Astrocyte (in vitro differentiated cells and primary cell): ENCODE measurements at regions not wholly inside any gene's neighbourhood (a gene's known extent, or its start where the extent isn't known, plus 50 kb on each side); places are given as distances from the start of the nearest gene placed in this dataset.

Experiments used
- DNase-seq: peaks from one replicate; pipeline ENCODE4 v3.0.0-alpha.2; 2010; ENCODE audit warnings: low read depth
- FAIRE-seq: peaks from 2 replicates; lab custom pipeline; 2011; peaks lifted over from hg19 to GRCh38; lab: Jason Lieb, UNC
- H2AFZ ChIP-seq: 2 replicates; pipeline ENCODE4 v1.6.0; 2012; ENCODE audit warnings: low read depth, low read length, inconsistent platforms
- H3K27ac ChIP-seq: 2 replicates; pipeline ENCODE4 v1.5.1; 2011; ENCODE audit warnings: low read depth, low read length, inconsistent platforms
- H3K27me3 ChIP-seq: 2 replicates; pipeline ENCODE4 v1.6.0; 2011; ENCODE audit warnings: low read length, inconsistent platforms; ENCODE audit not compliant: insufficient read depth
- H3K36me3 ChIP-seq: 2 replicates; pipeline ENCODE4 v1.5.1; 2011; ENCODE audit warnings: low read length, inconsistent platforms; ENCODE audit not compliant: insufficient read depth
- H3K4me1 ChIP-seq: 2 replicates; pipeline ENCODE4 v1.5.1; 2011; ENCODE audit warnings: low read length, inconsistent platforms; ENCODE audit not compliant: insufficient read depth
- H3K4me2 ChIP-seq: 2 replicates; pipeline ENCODE4 v1.6.0; 2012; ENCODE audit warnings: low read length, inconsistent platforms
- H3K4me3 ChIP-seq: 2 replicates; pipeline ENCODE4 v1.5.1; 2011; ENCODE audit warnings: low read depth, mild to moderate bottlenecking, low read length, inconsistent platforms; ENCODE audit not compliant: insufficient read depth
- H3K79me2 ChIP-seq: 2 replicates; pipeline ENCODE4 v1.6.0; 2012; ENCODE audit warnings: mild to moderate bottlenecking, low read length, inconsistent platforms; ENCODE audit not compliant: insufficient read depth
- H3K9ac ChIP-seq: 2 replicates; pipeline ENCODE4 v1.6.0; 2012; ENCODE audit warnings: mild to moderate bottlenecking, low read length, inconsistent platforms
- H3K9me3 ChIP-seq: 2 replicates; pipeline ENCODE4 v1.5.1; 2012; ENCODE audit warnings: low read depth, mild to moderate bottlenecking, low read length, inconsistent platforms; ENCODE audit not compliant: insufficient read depth
- H4K20me1 ChIP-seq: 2 replicates; pipeline ENCODE4 v1.6.0; 2012; ENCODE audit warnings: low read length, inconsistent platforms; ENCODE audit not compliant: insufficient read depth
- H3K27ac Mint-ChIP-seq: one replicate; pipeline ENCODE4 v1.8.0; 2021; ENCODE audit warnings: mild to moderate bottlenecking, mixed read lengths; ENCODE audit not compliant: unreplicated experiment
- H3K27me3 Mint-ChIP-seq: one replicate; pipeline ENCODE4 v1.8.0; 2021; ENCODE audit warnings: low read depth, mixed read lengths; ENCODE audit not compliant: unreplicated experiment
- H3K36me3 Mint-ChIP-seq: one replicate; pipeline ENCODE4 v1.8.0; 2021; ENCODE audit warnings: low read depth, mixed read lengths; ENCODE audit not compliant: unreplicated experiment
- H3K4me1 Mint-ChIP-seq: one replicate; pipeline ENCODE4 v1.8.0; 2021; ENCODE audit warnings: low read depth, mixed read lengths; ENCODE audit not compliant: unreplicated experiment
- H3K4me3 Mint-ChIP-seq: one replicate; pipeline ENCODE4 v1.8.0; 2021; ENCODE audit warnings: mild to moderate bottlenecking, moderate library complexity, mixed read lengths; ENCODE audit not compliant: unreplicated experiment
- H3K9me3 Mint-ChIP-seq: one replicate; pipeline ENCODE4 v1.8.0; 2021; ENCODE audit warnings: mild to moderate bottlenecking, mixed read lengths; ENCODE audit not compliant: unreplicated experiment
- EZH2 ChIP-seq: IDR thresholded peaks from 2 replicates; pipeline ENCODE4 v1.6.1; 2012; ENCODE audit warnings: mild to moderate bottlenecking, low read length, inconsistent platforms; ENCODE audit not compliant: insufficient read depth
- TF ChIP-seq, protein P1 (sequence below): IDR thresholded peaks from 2 replicates; pipeline ENCODE4 v1.5.1; 2011; ENCODE audit warnings: low read depth, mild to moderate bottlenecking, inconsistent platforms, low read length, moderate library complexity; ENCODE audit not compliant: insufficient read depth

DNA sequence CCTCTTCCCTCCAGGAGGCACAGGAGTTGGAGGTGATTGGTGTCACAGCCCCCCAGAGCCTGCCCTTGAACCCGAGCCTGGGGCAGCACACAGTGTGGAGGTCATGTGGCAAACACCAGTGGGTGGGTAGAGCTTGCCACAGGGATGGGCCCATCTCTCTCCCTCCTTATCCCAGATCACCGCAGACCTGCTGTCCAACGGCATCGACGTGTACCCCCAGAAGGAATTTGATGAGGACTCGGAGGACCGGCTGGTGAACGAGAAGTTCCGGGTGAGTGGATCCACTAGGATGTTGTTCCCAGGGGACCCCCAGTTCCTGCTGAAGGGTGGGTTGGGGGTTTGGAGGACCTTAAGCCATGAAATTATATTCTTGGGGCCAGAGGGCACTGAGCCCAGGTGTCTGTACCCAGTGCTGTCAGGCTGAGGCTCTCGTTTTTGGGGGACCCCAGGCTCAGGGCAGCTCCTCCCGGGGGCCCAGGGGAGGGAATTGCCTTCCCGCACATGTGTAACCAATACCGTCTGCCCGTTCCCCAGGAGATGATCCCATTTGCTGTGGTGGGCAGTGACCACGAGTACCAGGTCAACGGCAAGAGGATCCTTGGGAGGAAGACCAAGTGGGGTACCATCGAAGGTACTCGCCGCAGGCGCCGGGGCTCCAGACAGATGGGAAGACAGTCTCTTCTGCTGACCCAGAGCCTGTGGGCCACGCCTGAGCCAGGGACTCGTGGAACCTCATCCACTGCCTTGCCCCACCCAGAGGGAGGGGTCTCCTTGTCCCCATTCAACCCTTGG, 351.9 kb downstream of the SEC14L1 start:
- DNase-seq = no peak
- Histone ChIP-seq H3K36me3 (peaks cover 18% of the 10 kb centered on the region), H3K4me2 (no peak overlapping the region), H3K4me1 (peaks cover 6% of the 10 kb centered on the region), H3K9me3 (no peaks in the 10 kb centered on the region), H3K4me3 (no peak overlapping the region), H3K27me3 (no peaks in the 10 kb centered on the region), H3K9ac (no peak overlapping the region), H3K27ac (no peak overlapping the region), H2AFZ (no peak overlapping the region), H3K79me2 (peaks cover 3% of the 10 kb centered on the region), H4K20me1 (peaks cover 52% of the 10 kb centered on the region)
- Mint-ChIP-seq H3K9me3 (no peaks in the 10 kb centered on the region), H3K4me3 (no peak overlapping the region), H3K27ac (no peak overlapping the region), H3K4me1 (peaks cover 1% of the 10 kb centered on the region), H3K27me3 (no peaks in the 10 kb centered on the region), H3K36me3 (peaks cover 3% of the 10 kb centered on the region)
- no peak for FAIRE-seq
- TF ChIP-seq, protein P1, sequence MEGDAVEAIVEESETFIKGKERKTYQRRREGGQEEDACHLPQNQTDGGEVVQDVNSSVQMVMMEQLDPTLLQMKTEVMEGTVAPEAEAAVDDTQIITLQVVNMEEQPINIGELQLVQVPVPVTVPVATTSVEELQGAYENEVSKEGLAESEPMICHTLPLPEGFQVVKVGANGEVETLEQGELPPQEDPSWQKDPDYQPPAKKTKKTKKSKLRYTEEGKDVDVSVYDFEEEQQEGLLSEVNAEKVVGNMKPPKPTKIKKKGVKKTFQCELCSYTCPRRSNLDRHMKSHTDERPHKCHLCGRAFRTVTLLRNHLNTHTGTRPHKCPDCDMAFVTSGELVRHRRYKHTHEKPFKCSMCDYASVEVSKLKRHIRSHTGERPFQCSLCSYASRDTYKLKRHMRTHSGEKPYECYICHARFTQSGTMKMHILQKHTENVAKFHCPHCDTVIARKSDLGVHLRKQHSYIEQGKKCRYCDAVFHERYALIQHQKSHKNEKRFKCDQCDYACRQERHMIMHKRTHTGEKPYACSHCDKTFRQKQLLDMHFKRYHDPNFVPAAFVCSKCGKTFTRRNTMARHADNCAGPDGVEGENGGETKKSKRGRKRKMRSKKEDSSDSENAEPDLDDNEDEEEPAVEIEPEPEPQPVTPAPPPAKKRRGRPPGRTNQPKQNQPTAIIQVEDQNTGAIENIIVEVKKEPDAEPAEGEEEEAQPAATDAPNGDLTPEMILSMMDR = no peak
- no peak for TF ChIP-seq EZH2

GRCh38 chr17:77493238-77493820, 352.6 kb downstream of the SEC14L1 start:
- no peak for TF ChIP-seq EZH2
- TF ChIP-seq, protein P1 = no peak
- H3K27ac Mint-ChIP-seq = no peak overlapping the region
- H3K36me3 Mint-ChIP-seq = peaks cover 1% of the 10 kb centered on the region
- H3K4me2 ChIP-seq = no peak overlapping the region
- no peak overlapping the region for H3K27ac ChIP-seq
- H3K4me3 Mint-ChIP-seq = no peak overlapping the region
- no peaks in the 10 kb centered on the region for H3K9me3 Mint-ChIP-seq
- H3K9me3 ChIP-seq = no peaks in the 10 kb centered on the region
- H3K79me2 ChIP-seq = no peaks in the 10 kb centered on the region
- peaks cover 16% of the 10 kb centered on the region for H3K36me3 ChIP-seq
- H3K27me3 ChIP-seq = no peaks in the 10 kb centered on the region
- H3K4me3 ChIP-seq = no peak overlapping the region
- H3K4me1 ChIP-seq = peaks cover 6% of the 10 kb centered on the region
- H3K4me1 Mint-ChIP-seq = peaks cover 1% of the 10 kb centered on the region
- H2AFZ ChIP-seq = no peak overlapping the region
- no peak for FAIRE-seq
- DNase-seq = no peak
- H3K9ac ChIP-seq = no peak overlapping the region
- peaks cover 45% of the 10 kb centered on the region for H4K20me1 ChIP-seq
- H3K27me3 Mint-ChIP-seq = no peaks in the 10 kb centered on the region
